Transverse colon (tissue), 4 donors: ENCODE measurements at regions not wholly inside any gene's neighbourhood (a gene's known extent, or its start where the extent isn't known, plus 50 kb on each side); places are given as distances from the start of the nearest gene placed in this dataset.

Experiments
- DNase-seq: peaks from one replicate; pipeline ENCODE4 v3.0.0-alpha.2; 2019
- H3K27ac ChIP-seq, 4 donors: fragments of 200-600 bp; sonication (generic); 2 replicates each; pipeline ENCODE4 v1.5.1; 2016 to 2018; ENCODE audit warnings: inconsistent platforms in 4 of 4
- H3K27me3 ChIP-seq: fragments of 200-600 bp; sonication (generic); 2 replicates; pipeline ENCODE4 v1.5.1; 2017; ENCODE audit warnings: inconsistent platforms
- H3K36me3 ChIP-seq, 4 donors: fragments of 200-600 bp; sonication (generic); 2 replicates each; pipeline ENCODE4 v1.5.1; 2017 to 2019; ENCODE audit warnings: inconsistent platforms in 4 of 4
- H3K4me1 ChIP-seq, 4 donors: fragments of 200-600 bp; sonication (generic); 2 replicates each; pipeline ENCODE4 v1.5.1; 2017 to 2020; ENCODE audit warnings: inconsistent platforms in 4 of 4
- H3K4me3 ChIP-seq, 4 donors: fragments of 200-600 bp; sonication (generic); 1 replicate in 1 of 4; 2 replicates in 3 of 4; pipeline versions ENCODE4 v1.5.1 to v1.6.1; 2017 to 2019; ENCODE audit warnings: inconsistent platforms in 4 of 4
- H3K9me3 ChIP-seq, 2 donors: fragments of 200-600 bp; sonication (generic); 2 replicates each; pipeline ENCODE4 v1.5.1; 2017 to 2019; ENCODE audit warnings: inconsistent platforms in 2 of 2
- CTCF ChIP-seq, 5 experiments: fragments of 200-600 bp in 3 of 5; fragments of 450-650 bp in 2 of 5; sonication (generic) in 3 of 5; IDR thresholded peaks; 1 replicate in 2 of 5; 2 replicates in 3 of 5; pipeline ENCODE4 v1.5.1; 2016 to 2017; ENCODE audit warnings: antibody characterized with exemption in 5 of 5, inconsistent platforms in 3 of 5, mild to moderate bottlenecking in 2 of 5, moderate library complexity in 1 of 5
- EP300 ChIP-seq: sonication (generic); formaldehyde crosslinking; IDR thresholded peaks from one replicate; pipeline ENCODE4 v1.6.1; 2017; ENCODE audit warnings: antibody characterized with exemption, low read depth
- POLR2A ChIP-seq: fragments of 450-650 bp; IDR thresholded peaks from one replicate; pipeline ENCODE4 v1.6.1; 2016; ENCODE audit warnings: antibody characterized with exemption, mild to moderate bottlenecking, moderate library complexity
- POLR2AphosphoS5 ChIP-seq, 3 donors: sonication (generic); formaldehyde crosslinking; IDR thresholded peaks; one replicate each; pipeline ENCODE4 v1.6.1; 2016; ENCODE audit warnings: antibody characterized with exemption in 3 of 3
- WGBS, 2 donors: methylation state at CpG; one replicate each; pipeline ENCODE4 v1.1.5; 2018; ENCODE audit warnings: low coverage in 1 of 2; 5-methylcytosine and 5-hydroxymethylcytosine counted together
- in situ Hi-C, 4 donors: fragments of 200-750 bp; cut with MboI; loops; one replicate each; pipeline versions ENCODE4 v1.15.0 to v1.15.1; 2017; ENCODE audit warnings: low sequenced_read_pairs in 3 of 4, low pct_ligation_motif_present in 1 of 4, low pct_unique_long_range_greater_than_20kb in 1 of 4
- intact Hi-C: fragments of 100-400 bp; cut with DNase I; formaldehyde crosslinking; loops from one replicate; pipeline ENCODE4 v1.15.1; 2023; ENCODE audit warnings: low total_unique reads

- intact Hi-C loops, result no loop called here
- H3K36me3 ChIP-seq, result no peaks in the 10 kb centered on the region
- no peak overlapping the region for H3K27ac ChIP-seq
- no peaks in the 10 kb centered on the region for H3K4me1 ChIP-seq
- TF ChIP-seq POLR2A (no peak), CTCF (IDR thresholded peaks at IDR 0.05) (no peak), EP300 (no peak), POLR2AphosphoS5 (IDR thresholded peaks at IDR 0.05) (no peak)
- H3K9me3 ChIP-seq, result no peaks in the 10 kb centered on the region
- no peak for DNase-seq
- no peaks in the 10 kb centered on the region for H3K27me3 ChIP-seq
- H3K4me3 ChIP-seq, result no peak overlapping the region
- in situ Hi-C loops, result no loop called here
Observed at GRCh38 chrX:27924718-27925117, 56.5 kb downstream of the DCAF8L1 start.

- TF ChIP-seq CTCF (IDR thresholded peaks at IDR 0.05), result no peak
- TF ChIP-seq POLR2A, result no peak
- no peak for TF ChIP-seq POLR2AphosphoS5 (IDR thresholded peaks at IDR 0.05)
- TF ChIP-seq EP300, result no peak
- in situ Hi-C loops, result no loop called here
- no peak overlapping the region for H3K4me3 ChIP-seq
- intact Hi-C loops, result no loop called here
- H3K27me3 ChIP-seq, result no peaks in the 10 kb centered on the region
- H3K36me3 ChIP-seq, result no peaks in the 10 kb centered on the region
- WGBS, 2 donors, result 79 to 82% methylated on average over 2 to 4 of the region's 4 CpGs
- no peak overlapping the region for H3K27ac ChIP-seq
- H3K4me1 ChIP-seq, result no peaks in the 10 kb centered on the region
- DNase-seq, result no peak
- H3K9me3 ChIP-seq, result no peaks in the 10 kb centered on the region
Observed at GRCh38 chrX:27924261-27924660, 57.0 kb downstream of the DCAF8L1 start.

- no peaks in the 10 kb centered on the region for H3K9me3 ChIP-seq
- no peaks in the 10 kb centered on the region for H3K4me1 ChIP-seq
- H3K36me3 ChIP-seq, result no peaks in the 10 kb centered on the region
- H3K27ac ChIP-seq, result no peak overlapping the region
- WGBS, 2 donors, result 54 to 57% methylated on average over 2 to 3 of the region's 3 CpGs
- DNase-seq, result peak; percentile 54
- TF ChIP-seq CTCF (IDR thresholded peaks at IDR 0.05) (peak in 3 of 5 experiments; percentile 22 to 25 (median 23)), EP300 (no peak)
- no peak overlapping the region for H3K4me3 ChIP-seq
- no peaks in the 10 kb centered on the region for H3K27me3 ChIP-seq
- in situ Hi-C loops, result no loop called here
- intact Hi-C loops, result no loop called here
Observed at GRCh38 chrX:27918799-27919198, 62.5 kb downstream of the DCAF8L1 start.

- in situ Hi-C loops, result no loop called here
- WGBS, 2 donors, result 69 to 90% methylated on average over 6 of the region's 6 CpGs
- intact Hi-C loops, result no loop called here
Observed at GRCh38 chrX:27917713-27918500, 63.3 kb downstream of the DCAF8L1 start.

More at GRCh38 chrX:27917713-27918500, 63.3 kb downstream of the DCAF8L1 start:
- no peak for DNase-seq
- Histone ChIP-seq H3K9me3 (no peaks in the 10 kb centered on the region), H3K27ac (no peak overlapping the region), H3K36me3 (no peaks in the 10 kb centered on the region), H3K4me3 (no peak overlapping the region), H3K27me3 (no peaks in the 10 kb centered on the region), H3K4me1 (no peaks in the 10 kb centered on the region)
- TF ChIP-seq CTCF (IDR thresholded peaks at IDR 0.05) (no peak), POLR2AphosphoS5 (IDR thresholded peaks at IDR 0.05) (no peak), EP300 (no peak), POLR2A (no peak)
